ENCODE measurements at regions not wholly inside any gene's neighbourhood (a gene's known extent, or its start where the extent isn't known, plus 50 kb on each side); places are given as distances from the start of the nearest gene placed in this dataset.

DNA sequence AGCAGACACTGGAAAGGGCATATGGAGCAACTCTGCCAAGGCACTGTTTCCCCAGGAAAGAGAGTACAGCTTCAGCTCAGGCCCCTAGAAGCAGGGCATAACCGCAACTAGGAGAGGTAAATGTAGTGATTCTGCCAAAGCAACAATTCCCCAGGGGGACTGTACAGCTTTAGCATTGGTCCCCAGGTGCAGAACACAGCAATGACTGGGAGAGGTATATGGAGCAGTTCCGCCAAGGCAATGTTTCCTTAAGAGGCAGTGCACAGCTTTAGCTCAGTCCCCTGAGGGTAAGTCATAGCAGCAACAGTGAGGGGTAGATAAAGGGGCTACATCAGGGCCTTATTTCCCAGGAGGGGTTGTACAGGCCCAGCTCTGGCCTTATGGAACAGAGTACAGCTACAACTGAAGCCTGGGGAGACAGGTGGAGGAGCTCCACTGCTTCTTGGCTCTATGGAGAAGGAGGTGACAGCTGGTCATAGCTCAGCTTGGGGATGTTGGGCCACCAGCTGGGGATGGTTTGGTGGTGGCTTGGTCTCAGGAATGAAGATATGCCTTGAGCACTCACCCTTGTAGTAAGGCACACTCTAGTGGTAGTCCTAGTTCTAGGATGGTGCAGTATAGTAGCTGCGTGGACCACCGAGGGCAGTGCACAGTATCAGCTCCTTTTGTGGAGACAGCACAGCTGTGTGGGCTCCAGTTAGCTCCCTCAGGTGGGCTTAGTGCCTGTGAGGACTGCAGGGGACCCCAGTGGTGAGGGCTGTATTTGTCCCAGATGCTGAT lies 582.7 kb downstream of the PTPRC start:
- H3K4me1 ChIP-seq: no peaks in the 10 kb centered on the region
- no peaks in the 10 kb centered on the region for H3K9me3 ChIP-seq
- no peak overlapping the region for H3K27ac ChIP-seq (replicated peaks in 1 of 4)
- 100% methylated on average over 1 of the region's 4 CpGs for WGBS
- no peak for DNase-seq (ENCODE audit: extremely low spot score)
- H3K36me3 ChIP-seq: no peaks in the 10 kb centered on the region
- TF ChIP-seq POLR2AphosphoS5 (IDR thresholded peaks at IDR 0.05) (no peak), EP300 (IDR thresholded peaks at IDR 0.05) (no peak), POLR2A (IDR thresholded peaks at IDR 0.05; ENCODE audit: low read depth) (no peak)
- TF ChIP-seq, protein P1, sequence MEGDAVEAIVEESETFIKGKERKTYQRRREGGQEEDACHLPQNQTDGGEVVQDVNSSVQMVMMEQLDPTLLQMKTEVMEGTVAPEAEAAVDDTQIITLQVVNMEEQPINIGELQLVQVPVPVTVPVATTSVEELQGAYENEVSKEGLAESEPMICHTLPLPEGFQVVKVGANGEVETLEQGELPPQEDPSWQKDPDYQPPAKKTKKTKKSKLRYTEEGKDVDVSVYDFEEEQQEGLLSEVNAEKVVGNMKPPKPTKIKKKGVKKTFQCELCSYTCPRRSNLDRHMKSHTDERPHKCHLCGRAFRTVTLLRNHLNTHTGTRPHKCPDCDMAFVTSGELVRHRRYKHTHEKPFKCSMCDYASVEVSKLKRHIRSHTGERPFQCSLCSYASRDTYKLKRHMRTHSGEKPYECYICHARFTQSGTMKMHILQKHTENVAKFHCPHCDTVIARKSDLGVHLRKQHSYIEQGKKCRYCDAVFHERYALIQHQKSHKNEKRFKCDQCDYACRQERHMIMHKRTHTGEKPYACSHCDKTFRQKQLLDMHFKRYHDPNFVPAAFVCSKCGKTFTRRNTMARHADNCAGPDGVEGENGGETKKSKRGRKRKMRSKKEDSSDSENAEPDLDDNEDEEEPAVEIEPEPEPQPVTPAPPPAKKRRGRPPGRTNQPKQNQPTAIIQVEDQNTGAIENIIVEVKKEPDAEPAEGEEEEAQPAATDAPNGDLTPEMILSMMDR (IDR thresholded peaks at IDR 0.05): no peak
- no peaks in the 10 kb centered on the region for H3K27me3 ChIP-seq
- intact Hi-C loops (cut with DNase I): no loop called here
- no peak overlapping the region for H3K4me3 ChIP-seq

DNA sequence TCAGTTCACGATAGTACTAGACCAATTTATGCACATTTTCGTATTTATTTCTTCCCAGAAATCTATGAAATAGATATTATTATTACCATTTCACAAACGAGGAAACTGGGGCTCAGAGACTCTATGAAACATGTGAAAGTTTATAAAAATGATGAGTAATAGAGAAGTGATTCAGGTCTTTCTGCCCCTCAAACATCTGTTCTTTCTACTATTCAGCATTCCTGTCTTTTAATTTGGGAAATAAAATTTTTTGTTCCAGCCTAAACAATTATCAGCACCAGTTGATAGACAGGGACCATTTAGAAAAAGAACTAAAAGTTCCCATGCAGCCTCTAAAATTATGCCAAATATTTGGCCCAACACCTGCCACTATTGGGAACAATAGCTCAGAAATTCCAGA lies 585.1 kb downstream of the PTPRC start:
- Histone ChIP-seq H3K27me3 (no peaks in the 10 kb centered on the region), H3K4me3 (no peak overlapping the region), H3K4me1 (no peaks in the 10 kb centered on the region), H3K9me3 (no peaks in the 10 kb centered on the region), H3K27ac (replicated peaks in 1 of 4) (no peak overlapping the region), H3K36me3 (no peaks in the 10 kb centered on the region)
- intact Hi-C loops (cut with DNase I): no loop called here
- no peak for DNase-seq (ENCODE audit: extremely low spot score)
- WGBS: 83% methylated on average over 3 of the region's 3 CpGs
- no peak for TF ChIP-seq POLR2AphosphoS5 (IDR thresholded peaks at IDR 0.05)
- TF ChIP-seq, protein P1 (IDR thresholded peaks at IDR 0.05): no peak
- TF ChIP-seq POLR2A (IDR thresholded peaks at IDR 0.05; ENCODE audit: low read depth): no peak

DNA sequence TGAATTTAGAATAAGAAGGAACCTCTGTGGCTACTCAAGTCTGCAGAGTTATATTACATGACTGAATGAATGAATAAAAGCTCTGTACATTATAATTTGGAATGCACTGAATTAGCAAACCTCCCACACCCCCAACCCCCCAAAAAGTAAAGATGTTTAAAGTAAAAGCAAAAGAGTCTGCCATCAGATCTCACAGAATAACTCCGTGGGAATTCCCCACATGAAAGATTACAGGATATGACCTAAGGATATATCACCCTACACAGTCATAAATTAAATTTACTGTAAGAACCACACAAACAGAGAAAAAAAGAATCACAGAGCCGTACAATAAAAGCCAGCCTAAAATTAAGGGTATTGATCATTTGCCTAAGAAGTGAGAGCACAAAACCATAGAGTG lies 587.3 kb downstream of the PTPRC start:
- intact Hi-C loops (cut with DNase I): no loop called here
- H3K9me3 ChIP-seq: no peaks in the 10 kb centered on the region
- H3K27me3 ChIP-seq: no peaks in the 10 kb centered on the region
- no peak overlapping the region for H3K27ac ChIP-seq (replicated peaks in 1 of 4)
- no peaks in the 10 kb centered on the region for H3K36me3 ChIP-seq
- TF ChIP-seq EP300 (IDR thresholded peaks at IDR 0.05) (no peak), POLR2A (IDR thresholded peaks at IDR 0.05; ENCODE audit: low read depth) (no peak), POLR2AphosphoS5 (IDR thresholded peaks at IDR 0.05) (no peak)
- TF ChIP-seq, protein P1 (IDR thresholded peaks at IDR 0.05): no peak
- H3K4me1 ChIP-seq: no peaks in the 10 kb centered on the region
- H3K4me3 ChIP-seq: no peak overlapping the region
- DNase-seq (ENCODE audit: extremely low spot score): no peak
- 17% methylated on average over 2 of the region's 2 CpGs for WGBS

DNA sequence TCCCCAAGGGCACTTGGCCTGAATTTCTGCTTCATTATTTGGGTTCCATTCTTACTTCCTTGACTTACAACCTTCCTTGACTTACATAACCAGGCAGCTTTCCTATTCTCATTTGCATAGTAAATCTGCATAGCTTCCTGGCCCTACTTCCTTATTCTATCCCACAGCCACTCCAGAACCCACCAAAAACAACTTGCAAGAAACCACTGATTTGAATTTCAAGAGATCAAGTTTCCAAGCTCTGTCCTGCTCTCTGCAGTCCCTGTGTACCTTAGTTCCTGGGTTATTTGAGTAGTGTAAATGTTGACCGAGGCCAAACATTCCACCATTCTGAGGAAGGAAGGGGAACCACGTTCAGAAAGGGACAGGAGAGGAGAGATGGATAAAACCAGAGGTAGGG lies 603.3 kb downstream of the PTPRC start:
- Histone ChIP-seq H3K27ac (replicated peaks in 1 of 4) (no peak overlapping the region), H3K27me3 (no peaks in the 10 kb centered on the region), H3K9me3 (no peaks in the 10 kb centered on the region), H3K4me3 (no peak overlapping the region), H3K4me1 (no peaks in the 10 kb centered on the region), H3K36me3 (no peaks in the 10 kb centered on the region)
- DNase-seq (ENCODE audit: extremely low spot score): no peak
- intact Hi-C loops (cut with DNase I): no loop called here
- 77% methylated on average over 2 of the region's 2 CpGs for WGBS
- TF ChIP-seq POLR2AphosphoS5 (IDR thresholded peaks at IDR 0.05) (no peak), EP300 (IDR thresholded peaks at IDR 0.05) (no peak), POLR2A (IDR thresholded peaks at IDR 0.05; ENCODE audit: low read depth) (no peak)
- TF ChIP-seq, protein P1 (IDR thresholded peaks at IDR 0.05): no peak

DNA sequence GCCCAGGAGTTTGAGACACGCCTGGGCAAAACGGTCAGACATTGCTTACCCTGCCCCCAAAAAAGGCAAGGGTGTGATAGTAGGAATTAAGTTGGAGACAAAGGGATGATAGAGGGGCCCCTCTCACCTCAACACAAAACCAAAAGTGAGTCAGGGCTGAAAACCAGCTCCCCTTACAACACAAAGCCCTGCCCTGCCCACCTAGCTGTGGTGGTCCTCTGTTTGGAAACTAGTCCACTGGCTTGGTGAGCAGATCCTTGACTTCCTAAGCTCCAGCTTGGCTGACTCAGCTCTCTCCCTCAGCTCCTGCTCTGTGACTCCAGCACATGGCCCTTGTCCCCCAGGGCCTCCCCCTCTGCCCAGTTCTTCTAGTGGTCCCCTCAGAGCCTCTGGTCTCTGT lies 603.8 kb downstream of the PTPRC start:
- no peak overlapping the region for H3K27ac ChIP-seq (replicated peaks in 1 of 4)
- no peaks in the 10 kb centered on the region for H3K4me1 ChIP-seq
- TF ChIP-seq, protein P1 (IDR thresholded peaks at IDR 0.05): no peak
- TF ChIP-seq POLR2A (IDR thresholded peaks at IDR 0.05; ENCODE audit: low read depth): no peak
- no peak for TF ChIP-seq POLR2AphosphoS5 (IDR thresholded peaks at IDR 0.05)
- TF ChIP-seq EP300 (IDR thresholded peaks at IDR 0.05): no peak
- H3K36me3 ChIP-seq: no peaks in the 10 kb centered on the region
- intact Hi-C loops (cut with DNase I): no loop called here
- H3K27me3 ChIP-seq: no peaks in the 10 kb centered on the region
- H3K4me3 ChIP-seq: no peak overlapping the region
- DNase-seq (ENCODE audit: extremely low spot score): no peak
- no peaks in the 10 kb centered on the region for H3K9me3 ChIP-seq
- WGBS: 92% methylated on average over 2 of the region's 2 CpGs
